GM18951 (cell line): ENCODE measurements at regions not wholly inside any gene's neighbourhood (a gene's known extent, or its start where the extent isn't known, plus 50 kb on each side); places are given as distances from the start of the nearest gene placed in this dataset.
"Not testable (repeated sequence)": the region's sequence is repeated elsewhere in the genome, so short reads cannot be mapped to it uniquely, and the experiment has no call there.

ENCODE experiments used
- POLR2A ChIP-seq: IDR thresholded peaks from 4 replicates; pipeline ENCODE4 v1.6.1; 2011; ENCODE audit warnings: mild to moderate bottlenecking; ENCODE audit not compliant: insufficient read length, insufficient read depth; ENCODE audit errors: extremely low read depth
- in situ Hi-C: fragments of 300-500 bp; cut with MboI; formaldehyde crosslinking; loops from one replicate; pipeline ENCODE4 v1.12.0; 2022; ENCODE audit warnings: low sequenced_read_pairs, mixed read lengths, inconsistent platforms; ENCODE audit not compliant: unreplicated experiment

GRCh38 chr4:170723171-170723570, 633.4 kb upstream of the AADAT start:
- no peak for TF ChIP-seq POLR2A
- in situ Hi-C loops = no loop called here

DNA sequence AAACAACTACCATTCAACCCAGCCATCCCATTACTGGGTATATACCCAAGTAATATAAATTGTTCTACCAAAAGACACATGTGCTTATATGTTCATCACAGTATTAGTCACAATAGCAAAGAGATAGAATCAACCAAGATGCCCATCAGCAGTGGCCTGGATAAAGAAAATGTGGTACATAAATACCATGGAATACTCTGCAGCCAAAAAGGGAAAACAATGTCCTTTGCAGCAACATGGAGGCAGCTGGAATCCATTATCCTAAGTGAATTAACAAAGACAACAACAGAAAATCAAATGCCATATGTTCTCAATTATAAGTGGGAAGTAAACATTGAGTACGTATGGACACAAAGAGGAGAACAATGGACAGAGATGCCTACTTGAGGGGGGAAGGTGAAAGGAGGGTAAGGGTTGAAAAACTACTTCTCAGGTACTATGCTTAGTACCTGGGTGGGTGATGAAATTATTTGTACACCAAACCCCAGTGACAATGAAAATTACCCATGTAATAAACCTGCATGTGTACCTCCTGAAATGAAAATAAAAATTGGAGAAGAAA, 632.1 kb upstream of the AADAT start:
- in situ Hi-C loops = no loop called here
- no peak for TF ChIP-seq POLR2A

- in situ Hi-C loops = no loop called here
Measured at GRCh38 chr4:170716868-170717267, 627.1 kb upstream of the AADAT start.

DNA sequence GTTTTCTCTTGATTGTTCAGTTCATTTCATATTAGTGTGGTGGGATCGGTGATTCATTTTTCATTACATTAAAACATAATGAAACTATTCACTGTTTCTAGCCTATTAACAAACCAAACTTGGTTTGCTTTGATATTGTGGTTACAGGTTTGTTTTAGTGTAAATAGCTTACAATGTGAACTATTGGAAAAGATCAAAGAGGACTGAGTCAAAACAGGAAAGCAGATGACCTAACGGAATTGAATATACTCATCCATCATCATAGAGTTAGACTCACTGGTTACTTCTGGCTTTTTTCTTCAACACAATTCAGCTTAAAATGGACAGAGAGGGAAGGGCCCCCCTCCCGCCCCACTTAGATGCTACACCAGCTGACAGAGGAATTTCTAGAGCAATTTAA, 616.2 kb upstream of the AADAT start:
- in situ Hi-C loops = no loop called here
- no peak for TF ChIP-seq POLR2A

More at GRCh38 chr4:170716868-170717267, 627.1 kb upstream of the AADAT start:
- no peak for TF ChIP-seq POLR2A

DNA sequence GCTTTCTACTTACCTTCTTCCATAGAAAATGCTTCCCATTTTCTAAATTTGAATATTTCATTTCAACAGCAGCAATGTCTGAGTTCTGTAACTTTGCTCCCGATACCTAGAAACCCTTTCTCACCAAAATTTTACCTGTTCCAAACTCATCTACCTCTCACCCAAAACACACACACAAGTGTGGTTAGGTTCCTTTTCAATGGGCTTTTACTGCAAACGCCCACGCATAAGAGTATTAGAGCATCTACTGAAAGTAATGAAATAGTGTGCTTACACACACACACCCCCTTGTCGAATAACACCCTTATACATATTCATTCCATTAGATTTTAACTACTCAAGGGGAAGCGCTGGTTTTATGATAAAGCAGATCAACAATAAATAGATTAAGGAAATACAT, 610.3 kb upstream of the AADAT start:
- in situ Hi-C loops = no loop called here
- TF ChIP-seq POLR2A = no peak

- TF ChIP-seq POLR2A = no peak
- in situ Hi-C loops = no loop called here
Measured at GRCh38 chr4:170698334-170698733, 608.6 kb upstream of the AADAT start.

DNA sequence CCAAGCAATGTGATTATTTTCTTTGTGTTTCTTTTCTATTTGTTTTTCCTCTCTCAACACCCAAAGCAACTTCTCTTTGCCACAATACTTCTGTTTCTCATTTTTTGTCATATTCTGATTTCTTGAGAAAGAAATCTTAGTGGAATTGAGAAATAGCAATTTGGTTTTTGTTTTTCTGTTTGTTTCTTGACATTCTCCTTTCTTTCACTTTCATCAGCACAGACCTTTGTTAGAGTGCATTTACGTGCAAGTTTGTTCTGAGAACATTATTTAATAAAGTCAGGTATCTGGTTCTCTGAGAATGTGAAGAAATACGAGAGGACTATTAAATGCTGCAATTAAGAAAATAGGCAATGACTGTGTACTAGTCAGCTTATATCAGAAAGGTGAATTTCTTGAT, 608.1 kb upstream of the AADAT start:
- TF ChIP-seq POLR2A = no peak
- in situ Hi-C loops = no loop called here

- in situ Hi-C loops = no loop called here
- no peak for TF ChIP-seq POLR2A
Measured at GRCh38 chr4:170697045-170697444, 607.3 kb upstream of the AADAT start.

GRCh38 chr4:170691168-170691567, 601.4 kb upstream of the AADAT start:
- in situ Hi-C loops = no loop called here
- TF ChIP-seq POLR2A = no peak

- no peak for TF ChIP-seq POLR2A
- in situ Hi-C loops = no loop called here
Measured at GRCh38 chr4:170687751-170688150, 598.0 kb upstream of the AADAT start.

DNA sequence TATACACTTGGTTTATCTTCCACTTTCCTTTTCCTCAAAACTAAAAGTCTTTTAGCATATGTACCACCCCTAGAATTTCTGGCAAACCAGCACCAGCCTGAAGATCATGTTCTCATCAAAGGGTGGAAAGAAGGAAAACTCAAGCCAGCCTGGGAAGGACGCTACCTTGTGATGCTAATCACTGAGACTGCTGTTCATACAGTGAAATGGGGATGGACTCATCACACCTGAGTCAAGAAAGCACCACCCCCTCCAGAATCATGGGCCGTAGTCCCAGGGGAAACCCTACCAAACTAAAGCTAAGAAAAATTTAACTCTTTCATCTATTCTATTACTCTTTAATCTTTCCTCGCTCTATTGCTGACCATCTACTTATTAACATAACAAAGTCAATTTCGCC, 595.9 kb upstream of the AADAT start:
- in situ Hi-C loops = not testable (repeated sequence)

DNA sequence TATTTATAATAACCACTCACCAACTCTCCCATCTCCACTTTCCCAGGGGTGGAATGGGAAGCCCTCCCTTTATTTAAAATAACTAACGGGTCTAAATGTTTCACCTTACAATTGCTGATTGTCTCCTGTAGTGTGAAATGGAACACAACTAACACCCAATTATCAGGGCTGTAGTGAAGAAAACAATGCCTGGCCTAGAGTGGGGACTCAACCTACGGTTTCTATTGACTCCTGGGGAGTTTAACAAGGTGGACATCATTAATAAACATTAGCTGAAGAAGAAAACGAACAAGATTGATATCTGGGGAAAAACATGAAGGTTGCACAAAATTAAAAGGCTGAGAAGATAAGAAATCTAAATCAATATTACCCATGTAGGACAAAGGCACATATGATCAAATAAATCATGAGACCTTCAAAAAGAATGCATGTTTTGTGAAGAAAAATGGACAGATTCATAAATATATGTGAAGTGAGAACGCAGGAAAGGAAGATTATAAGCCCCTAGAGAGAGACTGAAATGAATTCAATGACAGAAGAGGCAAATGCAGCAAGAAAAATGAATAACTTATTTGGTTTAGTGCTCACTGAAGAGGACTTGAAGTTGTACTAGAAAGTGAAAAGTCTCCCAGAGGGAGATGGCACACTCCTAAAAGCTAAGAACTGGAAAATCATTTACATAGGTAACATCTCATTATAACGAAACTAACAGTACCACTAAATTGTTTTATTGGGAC, 593.0 kb upstream of the AADAT start:
- TF ChIP-seq POLR2A = no peak
- in situ Hi-C loops = no loop called here

- in situ Hi-C loops = not testable (repeated sequence)
Measured at GRCh38 chr4:170682087-170682486, 592.3 kb upstream of the AADAT start.

DNA sequence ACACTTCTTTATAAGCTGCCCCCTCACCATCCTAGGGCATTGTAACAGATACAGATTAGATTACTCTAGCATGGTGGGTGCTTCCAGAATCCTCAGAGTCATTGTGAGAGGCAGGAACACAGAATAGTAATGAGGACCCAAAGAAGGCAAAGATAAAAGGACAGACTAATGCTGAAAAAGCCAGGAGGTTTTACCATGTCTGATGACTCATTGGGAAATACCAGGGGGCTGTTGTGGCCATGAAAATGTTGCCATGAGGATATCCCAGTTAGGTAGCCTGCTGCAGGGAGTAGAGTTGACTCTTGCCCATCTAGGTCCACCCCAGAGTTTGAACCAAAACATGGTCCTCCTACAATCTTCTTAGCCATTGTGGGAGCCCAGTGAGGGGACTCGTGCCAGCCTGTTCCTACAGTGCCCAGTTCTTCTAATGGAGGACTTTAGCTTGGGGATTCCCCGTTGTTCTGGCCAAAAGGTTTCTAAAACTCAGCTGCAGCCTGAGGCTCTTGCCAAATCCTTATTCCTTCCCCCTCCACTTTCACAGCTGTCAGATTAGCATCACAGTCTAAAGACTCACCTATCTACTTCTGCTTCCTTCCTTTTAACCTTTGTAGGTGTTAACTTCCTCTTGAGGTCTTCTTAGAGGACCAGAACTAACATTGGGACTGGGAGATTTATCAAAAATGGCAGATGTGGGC, 586.0 kb upstream of the AADAT start:
- no peak for TF ChIP-seq POLR2A
- in situ Hi-C loops = no loop called here

- TF ChIP-seq POLR2A = no peak
- in situ Hi-C loops = no loop called here
Measured at GRCh38 chr4:170674176-170674575, 584.4 kb upstream of the AADAT start.
